HEK293 (cell line): ENCODE measurements at regions not wholly inside any gene's neighbourhood (a gene's known extent, or its start where the extent isn't known, plus 50 kb on each side); places are given as distances from the start of the nearest gene placed in this dataset.
A peak's percentile ranks its signal among the peaks of the same experiment; 100 is the strongest.

ENCODE experiments used
- GLIS2 ChIP-seq: fragments of 450-650 bp; formaldehyde crosslinking; IDR thresholded peaks from 2 replicates; pipeline ENCODE4 v1.5.1; 2016; ENCODE audit warnings: missing biosample characterization, missing genetic modification characterization
- KLF16 ChIP-seq: fragments of 450-650 bp; formaldehyde crosslinking; IDR thresholded peaks from 2 replicates; pipeline ENCODE4 v1.5.1; 2017; ENCODE audit warnings: missing biosample characterization, missing genetic modification characterization
- RBAK ChIP-seq: fragments of 450-650 bp; formaldehyde crosslinking; IDR thresholded peaks from 2 replicates; pipeline ENCODE4 v1.5.1; 2016; ENCODE audit warnings: missing biosample characterization, missing genetic modification characterization
- SETDB1 ChIP-seq: IDR thresholded peaks from one replicate; pipeline ENCODE4 v1.6.1; 2017; ENCODE audit warnings: mild to moderate bottlenecking, low read length, moderate library complexity, mixed read lengths; ENCODE audit not compliant: insufficient read length
- WT1 ChIP-seq: fragments of 450-650 bp; formaldehyde crosslinking; IDR thresholded peaks from 2 replicates; pipeline ENCODE4 v1.5.1; 2016; ENCODE audit warnings: missing biosample characterization, missing genetic modification characterization
- ZBTB10 ChIP-seq: fragments of 450-650 bp; formaldehyde crosslinking; IDR thresholded peaks from 2 replicates; pipeline ENCODE4 v1.5.1; 2016; ENCODE audit warnings: missing biosample characterization, missing genetic modification characterization
- ZBTB6 ChIP-seq: fragments of 450-650 bp; formaldehyde crosslinking; IDR thresholded peaks from 2 replicates; pipeline ENCODE4 v1.5.1; 2017; ENCODE audit warnings: missing biosample characterization, missing genetic modification characterization
- ZBTB8A ChIP-seq: fragments of 450-650 bp; formaldehyde crosslinking; IDR thresholded peaks from 2 replicates; pipeline ENCODE4 v1.5.1; 2016; ENCODE audit warnings: missing biosample characterization, missing genetic modification characterization
- ZFP69B ChIP-seq: fragments of 450-650 bp; formaldehyde crosslinking; IDR thresholded peaks from 2 replicates; pipeline ENCODE4 v1.5.1; 2016; ENCODE audit warnings: missing biosample characterization, missing genetic modification characterization
- ZNF121 ChIP-seq: fragments of 450-650 bp; formaldehyde crosslinking; IDR thresholded peaks from 2 replicates; pipeline ENCODE4 v1.5.1; 2016; ENCODE audit warnings: missing biosample characterization, missing genetic modification characterization
- ZNF155 ChIP-seq: fragments of 450-650 bp; formaldehyde crosslinking; IDR thresholded peaks from 2 replicates; pipeline ENCODE4 v1.5.1; 2016; ENCODE audit warnings: missing biosample characterization, missing genetic modification characterization
- ZNF202 ChIP-seq: fragments of 450-650 bp; formaldehyde crosslinking; IDR thresholded peaks from 2 replicates; pipeline ENCODE4 v1.5.1; 2016; ENCODE audit warnings: missing biosample characterization, missing genetic modification characterization, borderline replicate concordance
- ZNF211 ChIP-seq: fragments of 450-650 bp; formaldehyde crosslinking; IDR thresholded peaks from 2 replicates; pipeline ENCODE4 v1.5.1; 2016; ENCODE audit warnings: low read depth, missing biosample characterization, missing genetic modification characterization
- ZNF221 ChIP-seq: fragments of 450-650 bp; formaldehyde crosslinking; IDR thresholded peaks from 2 replicates; pipeline ENCODE4 v1.5.1; 2017; ENCODE audit warnings: missing biosample characterization, missing genetic modification characterization, borderline replicate concordance
- ZNF239 ChIP-seq: fragments of 450-650 bp; formaldehyde crosslinking; IDR thresholded peaks from 2 replicates; pipeline ENCODE4 v1.5.1; 2016; ENCODE audit warnings: missing biosample characterization, missing genetic modification characterization
- ZNF311 ChIP-seq: fragments of 450-650 bp; formaldehyde crosslinking; IDR thresholded peaks from 2 replicates; pipeline ENCODE4 v1.5.1; 2017; ENCODE audit warnings: missing biosample characterization, missing genetic modification characterization, borderline replicate concordance
- ZNF350 ChIP-seq: fragments of 450-650 bp; formaldehyde crosslinking; IDR thresholded peaks from 2 replicates; pipeline ENCODE4 v1.5.0; 2017; ENCODE audit warnings: missing biosample characterization, mild to moderate bottlenecking, missing genetic modification characterization
- ZNF362 ChIP-seq: fragments of 450-650 bp; formaldehyde crosslinking; IDR thresholded peaks from 2 replicates; pipeline ENCODE4 v1.5.1; 2016; ENCODE audit warnings: missing biosample characterization, missing genetic modification characterization
- ZNF394 ChIP-seq: fragments of 450-650 bp; formaldehyde crosslinking; IDR thresholded peaks from 2 replicates; pipeline ENCODE4 v1.5.1; 2016; ENCODE audit warnings: missing biosample characterization, missing genetic modification characterization, mild to moderate bottlenecking, moderate library complexity, borderline replicate concordance
- ZNF423 ChIP-seq: fragments of 450-650 bp; formaldehyde crosslinking; IDR thresholded peaks from 2 replicates; pipeline ENCODE4 v1.5.1; 2016; ENCODE audit warnings: missing biosample characterization, missing genetic modification characterization
- ZNF426 ChIP-seq: fragments of 450-650 bp; formaldehyde crosslinking; IDR thresholded peaks from 2 replicates; pipeline ENCODE4 v1.5.1; 2017; ENCODE audit warnings: missing biosample characterization, missing genetic modification characterization, mild to moderate bottlenecking, inconsistent platforms, moderate library complexity
- ZNF596 ChIP-seq: fragments of 450-650 bp; IDR thresholded peaks from 2 replicates; pipeline ENCODE4 v1.5.0; 2018; ENCODE audit warnings: missing biosample characterization, mild to moderate bottlenecking, missing genetic modification characterization, moderate library complexity
- ZNF629 ChIP-seq: fragments of 450-650 bp; formaldehyde crosslinking; IDR thresholded peaks from 2 replicates; pipeline ENCODE4 v1.5.1; 2017; ENCODE audit warnings: missing biosample characterization, missing genetic modification characterization
- ZNF658 ChIP-seq: fragments of 450-650 bp; formaldehyde crosslinking; IDR thresholded peaks from 2 replicates; pipeline ENCODE4; 2016; ENCODE audit warnings: missing biosample characterization, missing genetic modification characterization
- ZNF664 ChIP-seq: fragments of 450-650 bp; formaldehyde crosslinking; IDR thresholded peaks from 2 replicates; pipeline ENCODE4 v1.5.1; 2016; ENCODE audit warnings: missing biosample characterization, missing genetic modification characterization
- ZNF701 ChIP-seq: fragments of 450-650 bp; formaldehyde crosslinking; IDR thresholded peaks from 2 replicates; pipeline ENCODE4 v1.5.1; 2016; ENCODE audit warnings: missing biosample characterization, missing genetic modification characterization
- ZNF747 ChIP-seq: fragments of 450-650 bp; formaldehyde crosslinking; IDR thresholded peaks from 2 replicates; pipeline ENCODE4 v1.5.1; 2016; ENCODE audit warnings: missing biosample characterization, missing genetic modification characterization
- ZNF791 ChIP-seq: fragments of 450-650 bp; formaldehyde crosslinking; IDR thresholded peaks from 2 replicates; pipeline ENCODE4 v1.5.1; 2016; ENCODE audit warnings: missing biosample characterization, missing genetic modification characterization
- ZNF830 ChIP-seq: fragments of 450-650 bp; IDR thresholded peaks from 2 replicates; pipeline ENCODE4 v1.5.0; 2018; ENCODE audit warnings: missing biosample characterization, missing genetic modification characterization, low read depth, mild to moderate bottlenecking, moderate library complexity
- ZSCAN16 ChIP-seq: fragments of 450-650 bp; formaldehyde crosslinking; IDR thresholded peaks from 2 replicates; pipeline ENCODE4 v1.5.1; 2016; ENCODE audit warnings: missing biosample characterization, missing genetic modification characterization
- TF ChIP-seq, protein P1 (sequence below): fragments of 450-650 bp; formaldehyde crosslinking; optimal IDR thresholded peaks from 2 replicates; pipeline ENCODE3; 2016; ENCODE audit warnings: missing biosample characterization, mild to moderate bottlenecking, missing genetic modification characterization
- TF ChIP-seq, protein P2 (sequence below): fragments of 450-650 bp; formaldehyde crosslinking; IDR thresholded peaks from 2 replicates; pipeline ENCODE4 v1.5.1; 2016; ENCODE audit warnings: missing biosample characterization, missing genetic modification characterization, low read depth
- TF ChIP-seq, protein P3 (sequence below): fragments of 450-650 bp; formaldehyde crosslinking; IDR thresholded peaks from 2 replicates; pipeline ENCODE4 v1.5.1; 2016; ENCODE audit warnings: missing biosample characterization, missing genetic modification characterization

DNA sequence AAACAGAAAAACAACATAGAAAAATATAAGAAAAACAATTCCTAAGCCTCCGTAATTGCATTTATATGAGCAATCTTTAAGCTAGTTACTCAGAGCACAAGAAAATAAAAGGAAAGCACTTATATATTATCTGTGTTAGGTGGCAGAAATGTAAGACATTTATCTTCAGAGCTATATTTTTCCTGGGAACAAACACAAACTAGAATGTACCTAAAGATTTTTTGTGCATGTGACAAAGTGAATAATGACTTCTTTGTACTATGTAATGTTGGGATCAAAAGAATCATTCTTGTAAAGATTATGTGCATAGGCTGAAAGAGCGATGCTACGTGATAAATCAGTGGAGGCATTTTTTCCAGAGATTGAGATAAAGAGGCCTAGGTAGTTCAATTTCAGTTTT is 111.3 kb upstream of the GMNC start (continued):
- no peak for TF ChIP-seq ZNF221 (tag by site-specific recombination)
- TF ChIP-seq ZNF664 (tag by site-specific recombination), result no peak
- no peak for TF ChIP-seq ZNF155 (tag by site-specific recombination)
- TF ChIP-seq ZNF701 (tag by site-specific recombination), result no peak
- TF ChIP-seq ZSCAN16 (tag by site-specific recombination), result no peak
- TF ChIP-seq ZBTB10 (tag by site-specific recombination), result no peak
- TF ChIP-seq ZNF830, result no peak
- peak; percentile 85 for TF ChIP-seq WT1 (tag by site-specific recombination)
- TF ChIP-seq GLIS2 (tag by site-specific recombination), result no peak
- TF ChIP-seq ZNF362, result 0 out of 2 replicates have a peak, but pooled peaks have one; percentile 55
- TF ChIP-seq ZNF426, result no peak
- no peak for TF ChIP-seq ZNF423
- TF ChIP-seq ZNF747 (tag by site-specific recombination), result no peak
- TF ChIP-seq RBAK (tag by site-specific recombination), result no peak
- TF ChIP-seq, protein P1, sequence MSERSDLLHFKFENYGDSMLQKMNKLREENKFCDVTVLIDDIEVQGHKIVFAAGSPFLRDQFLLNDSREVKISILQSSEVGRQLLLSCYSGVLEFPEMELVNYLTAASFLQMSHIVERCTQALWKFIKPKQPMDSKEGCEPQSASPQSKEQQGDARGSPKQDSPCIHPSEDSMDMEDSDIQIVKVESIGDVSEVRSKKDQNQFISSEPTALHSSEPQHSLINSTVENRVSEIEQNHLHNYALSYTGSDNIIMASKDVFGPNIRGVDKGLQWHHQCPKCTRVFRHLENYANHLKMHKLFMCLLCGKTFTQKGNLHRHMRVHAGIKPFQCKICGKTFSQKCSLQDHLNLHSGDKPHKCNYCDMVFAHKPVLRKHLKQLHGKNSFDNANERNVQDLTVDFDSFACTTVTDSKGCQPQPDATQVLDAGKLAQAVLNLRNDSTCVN, result no peak
- peak; percentile 45; the same call in 1 of the 2 replicates for TF ChIP-seq ZFP69B (tag by site-specific recombination)
- TF ChIP-seq ZBTB6 (tag by site-specific recombination), result no peak
- 0 out of 2 replicates have a peak, but pooled peaks have one; percentile 23 for TF ChIP-seq ZNF596
- TF ChIP-seq ZNF394 (tag by site-specific recombination), result no peak; the same call in 1 of the 2 replicates
- TF ChIP-seq ZNF121, result no peak
- no peak for TF ChIP-seq ZNF311
- no peak for TF ChIP-seq ZNF239
- TF ChIP-seq ZNF658 (tag by site-specific recombination), result no peak
- TF ChIP-seq ZBTB8A (tag by site-specific recombination), result no peak
- TF ChIP-seq ZNF350 (tag by site-specific recombination), result no peak
- TF ChIP-seq, protein P2, sequence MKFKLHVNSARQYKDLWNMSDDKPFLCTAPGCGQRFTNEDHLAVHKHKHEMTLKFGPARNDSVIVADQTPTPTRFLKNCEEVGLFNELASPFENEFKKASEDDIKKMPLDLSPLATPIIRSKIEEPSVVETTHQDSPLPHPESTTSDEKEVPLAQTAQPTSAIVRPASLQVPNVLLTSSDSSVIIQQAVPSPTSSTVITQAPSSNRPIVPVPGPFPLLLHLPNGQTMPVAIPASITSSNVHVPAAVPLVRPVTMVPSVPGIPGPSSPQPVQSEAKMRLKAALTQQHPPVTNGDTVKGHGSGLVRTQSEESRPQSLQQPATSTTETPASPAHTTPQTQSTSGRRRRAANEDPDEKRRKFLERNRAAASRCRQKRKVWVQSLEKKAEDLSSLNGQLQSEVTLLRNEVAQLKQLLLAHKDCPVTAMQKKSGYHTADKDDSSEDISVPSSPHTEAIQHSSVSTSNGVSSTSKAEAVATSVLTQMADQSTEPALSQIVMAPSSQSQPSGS (tag by site-specific recombination), result peak; percentile 21; the same call in 1 of the 2 replicates
- TF ChIP-seq KLF16 (tag by site-specific recombination), result no peak
- no peak for TF ChIP-seq ZNF211 (tag by site-specific recombination)
- no peak for TF ChIP-seq ZNF791
- TF ChIP-seq SETDB1, result no peak
- peak; percentile 74 for TF ChIP-seq ZNF629 (tag by site-specific recombination)
- TF ChIP-seq, protein P3, sequence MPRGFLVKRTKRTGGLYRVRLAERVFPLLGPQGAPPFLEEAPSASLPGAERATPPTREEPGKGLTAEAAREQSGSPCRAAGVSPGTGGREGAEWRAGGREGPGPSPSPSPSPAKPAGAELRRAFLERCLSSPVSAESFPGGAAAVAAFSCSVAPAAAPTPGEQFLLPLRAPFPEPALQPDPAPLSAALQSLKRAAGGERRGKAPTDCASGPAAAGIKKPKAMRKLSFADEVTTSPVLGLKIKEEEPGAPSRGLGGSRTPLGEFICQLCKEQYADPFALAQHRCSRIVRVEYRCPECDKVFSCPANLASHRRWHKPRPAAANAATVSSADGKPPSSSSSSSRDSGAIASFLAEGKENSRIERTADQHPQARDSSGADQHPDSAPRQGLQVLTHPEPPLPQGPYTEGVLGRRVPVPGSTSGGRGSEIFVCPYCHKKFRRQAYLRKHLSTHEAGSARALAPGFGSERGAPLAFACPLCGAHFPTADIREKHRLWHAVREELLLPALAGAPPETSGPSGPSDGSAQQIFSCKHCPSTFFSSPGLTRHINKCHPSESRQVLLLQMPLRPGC, result peak; percentile 73
- TF ChIP-seq ZNF202 (tag by site-specific recombination), result no peak
